Large intestine (tissue), 3 donors: ENCODE measurements at regions not wholly inside any gene's neighbourhood (a gene's known extent, or its start where the extent isn't known, plus 50 kb on each side); places are given as distances from the start of the nearest gene placed in this dataset.
"Not testable (repeated sequence)": the region's sequence is repeated elsewhere in the genome, so short reads cannot be mapped to it uniquely, and the experiment has no call there.

Experiments
- DNase-seq, 2 donors: peaks; one replicate each; pipeline versions ENCODE4 v3.0.0 to v3.0.0-alpha.2; 2013
- H3K27ac ChIP-seq: one replicate; pipeline ENCODE4 v1.5.1; 2013; ENCODE audit warnings: low read length
- H3K27me3 ChIP-seq: 2 replicates; pipeline ENCODE4 v1.6.1; 2013; ENCODE audit warnings: low read length; ENCODE audit not compliant: control insufficient read depth, insufficient read depth
- H3K36me3 ChIP-seq: 2 replicates; pipeline ENCODE4 v1.6.1; 2013; ENCODE audit warnings: low read length; ENCODE audit not compliant: control insufficient read depth, insufficient read depth
- H3K4me1 ChIP-seq: one replicate; pipeline ENCODE4 v1.6.1; 2013; ENCODE audit warnings: low read length; ENCODE audit not compliant: control insufficient read depth, insufficient read depth
- H3K4me3 ChIP-seq: one replicate; pipeline ENCODE4 v1.5.1; 2013; ENCODE audit warnings: low read length
- H3K9me3 ChIP-seq: one replicate; pipeline ENCODE4 v1.6.1; 2013; ENCODE audit warnings: mild to moderate bottlenecking, low read depth, low read length, moderate library complexity; ENCODE audit not compliant: control insufficient read depth
- WGBS: methylation state at CpG from one replicate; pipeline ENCODE4 v1.1.5; 2013; ENCODE audit warnings: low lambda C conversion rate; ENCODE audit not compliant: insufficient coverage; 5-methylcytosine and 5-hydroxymethylcytosine counted together

- H3K9me3 ChIP-seq = no peaks in the 10 kb centered on the region
- DNase-seq = no peak
- no peak overlapping the region for H3K4me3 ChIP-seq
- no peaks in the 10 kb centered on the region for H3K27me3 ChIP-seq
- H3K4me1 ChIP-seq = no peaks in the 10 kb centered on the region
- no peak overlapping the region for H3K27ac ChIP-seq
- no peaks in the 10 kb centered on the region for H3K36me3 ChIP-seq
- WGBS = no CpG with 5 or more reads among the region's 6 CpGs
These were observed 310.7 kb upstream of the DPPA4 start for GRCh38 chr3:109648027-109648426.

- Histone ChIP-seq H3K36me3 (no peaks in the 10 kb centered on the region), H3K27me3 (no peaks in the 10 kb centered on the region)
These were observed 318.9 kb upstream of the DPPA4 start for GRCh38 chr3:109656225-109656624.

GRCh38 chr3:109678600-109678999 lies 341.3 kb upstream of the DPPA4 start:
- Histone ChIP-seq H3K36me3 (no peaks in the 10 kb centered on the region), H3K27ac (no peak overlapping the region), H3K4me1 (no peaks in the 10 kb centered on the region), H3K4me3 (no peak overlapping the region), H3K27me3 (no peaks in the 10 kb centered on the region), H3K9me3 (no peaks in the 10 kb centered on the region)
- DNase-seq = no peak

More at GRCh38 chr3:109656225-109656624, 318.9 kb upstream of the DPPA4 start:
- DNase-seq = no peak
- Histone ChIP-seq H3K9me3 (no peaks in the 10 kb centered on the region), H3K4me1 (no peaks in the 10 kb centered on the region), H3K27ac (no peak overlapping the region), H3K4me3 (no peak overlapping the region)

GRCh38 chr3:109679664-109680063 lies 342.3 kb upstream of the DPPA4 start:
- no peaks in the 10 kb centered on the region for H3K9me3 ChIP-seq
- no peak for DNase-seq

GRCh38 chr3:109683746-109684145 lies 346.4 kb upstream of the DPPA4 start:
- Histone ChIP-seq H3K36me3 (no peaks in the 10 kb centered on the region), H3K27me3 (no peaks in the 10 kb centered on the region), H3K27ac (no peak overlapping the region), H3K9me3 (no peaks in the 10 kb centered on the region), H3K4me1 (no peaks in the 10 kb centered on the region), H3K4me3 (no peak overlapping the region)
- no peak for DNase-seq

More at GRCh38 chr3:109679664-109680063, 342.3 kb upstream of the DPPA4 start:
- no peaks in the 10 kb centered on the region for H3K4me1 ChIP-seq
- no peak overlapping the region for H3K27ac ChIP-seq
- no peak overlapping the region for H3K4me3 ChIP-seq
- no peaks in the 10 kb centered on the region for H3K36me3 ChIP-seq
- no peaks in the 10 kb centered on the region for H3K27me3 ChIP-seq
- WGBS = no CpG with 5 or more reads among the region's 4 CpGs

- H3K9me3 ChIP-seq = no peaks in the 10 kb centered on the region
- H3K4me3 ChIP-seq = no peak overlapping the region
- no peak for DNase-seq
- no peaks in the 10 kb centered on the region for H3K27me3 ChIP-seq
- no peaks in the 10 kb centered on the region for H3K4me1 ChIP-seq
- no peak overlapping the region for H3K27ac ChIP-seq
- no peaks in the 10 kb centered on the region for H3K36me3 ChIP-seq
- WGBS = 40% methylated on average over 1 of the region's 5 CpGs
These were observed 348.0 kb upstream of the DPPA4 start for GRCh38 chr3:109685084-109686079.

GRCh38 chr3:109687626-109688025 lies 350.3 kb upstream of the DPPA4 start:
- Histone ChIP-seq H3K36me3 (no peaks in the 10 kb centered on the region), H3K27me3 (no peaks in the 10 kb centered on the region), H3K9me3 (no peaks in the 10 kb centered on the region), H3K4me1 (no peaks in the 10 kb centered on the region), H3K27ac (no peak overlapping the region), H3K4me3 (no peak overlapping the region)
- no peak for DNase-seq

GRCh38 chr3:109696932-109697331 lies 359.6 kb upstream of the DPPA4 start:
- H3K27ac ChIP-seq = no peak overlapping the region
- no peaks in the 10 kb centered on the region for H3K4me1 ChIP-seq
- no peaks in the 10 kb centered on the region for H3K27me3 ChIP-seq
- DNase-seq = no peak
- H3K9me3 ChIP-seq = no peaks in the 10 kb centered on the region
- H3K4me3 ChIP-seq = no peak overlapping the region
- H3K36me3 ChIP-seq = no peaks in the 10 kb centered on the region

GRCh38 chr3:109702252-109702651 lies 364.9 kb upstream of the DPPA4 start:
- H3K27me3 ChIP-seq = no peaks in the 10 kb centered on the region
- no peaks in the 10 kb centered on the region for H3K9me3 ChIP-seq
- no peaks in the 10 kb centered on the region for H3K4me1 ChIP-seq
- H3K27ac ChIP-seq = no peak overlapping the region
- H3K4me3 ChIP-seq = no peak overlapping the region
- WGBS = 0% methylated on average over 1 of the region's 1 CpG
- DNase-seq = no peak
- H3K36me3 ChIP-seq = no peaks in the 10 kb centered on the region

GRCh38 chr3:109702976-109703375 lies 365.6 kb upstream of the DPPA4 start:
- H3K9me3 ChIP-seq = no peaks in the 10 kb centered on the region
- H3K27me3 ChIP-seq = no peaks in the 10 kb centered on the region
- no peaks in the 10 kb centered on the region for H3K36me3 ChIP-seq
- no peaks in the 10 kb centered on the region for H3K4me1 ChIP-seq
- no peak overlapping the region for H3K4me3 ChIP-seq
- WGBS = 50% methylated on average over 2 of the region's 2 CpGs
- H3K27ac ChIP-seq = no peak overlapping the region
- no peak for DNase-seq

- not testable (repeated sequence) for H3K9me3 ChIP-seq, H3K27ac ChIP-seq, H3K27me3 ChIP-seq, H3K36me3 ChIP-seq, H3K4me1 ChIP-seq, DNase-seq, H3K4me3 ChIP-seq
- WGBS = no CpG with 5 or more reads among the region's 1 CpG
These were observed 367.8 kb upstream of the DPPA4 start for GRCh38 chr3:109705133-109705532.
